ENCODE measurements at regions not wholly inside any gene's neighbourhood (a gene's known extent, or its start where the extent isn't known, plus 50 kb on each side); places are given as distances from the start of the nearest gene placed in this dataset.

DNA sequence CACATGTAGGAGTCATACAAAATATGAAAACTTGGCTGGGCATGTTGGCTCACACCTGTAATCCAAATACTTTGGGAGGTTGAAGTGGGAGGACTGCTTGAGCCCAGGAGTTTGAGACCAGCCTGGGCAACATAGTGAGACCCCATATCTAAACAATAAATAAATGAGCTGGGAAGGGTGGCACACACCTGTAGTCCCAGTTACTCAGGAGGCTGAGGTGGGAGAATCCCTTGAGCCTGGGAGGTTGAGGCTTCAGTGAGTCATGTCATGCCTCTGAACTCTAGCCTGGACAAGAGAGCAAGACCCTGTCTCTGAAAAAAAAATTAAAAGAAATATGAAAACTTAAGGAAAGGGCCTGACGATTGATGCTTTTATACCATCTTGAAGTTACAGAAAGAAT is 112.4 kb upstream of the RAI14 start:
- TF ChIP-seq EGR1 (IDR thresholded peaks at IDR 0.05) (no peak), FOXM1 (IDR thresholded peaks at IDR 0.05; ENCODE audit: borderline replicate concordance, low read depth) (no peak), CREB1 (IDR thresholded peaks at IDR 0.05; ENCODE audit: low read depth) (no peak), EP300 (IDR thresholded peaks at IDR 0.05; ENCODE audit: borderline replicate concordance) (no peak), TEAD4 (IDR thresholded peaks at IDR 0.05) (no peak), NFIC (IDR thresholded peaks at IDR 0.05) (no peak), TCF12 (IDR thresholded peaks at IDR 0.05; ENCODE audit: low read depth) (no peak), RAD21 (IDR thresholded peaks at IDR 0.05; ENCODE audit: low read depth) (no peak), TAF1 (IDR thresholded peaks at IDR 0.05; ENCODE audit: low read depth) (no peak), ZBTB7A (IDR thresholded peaks at IDR 0.05; ENCODE audit: low read depth) (no peak), YY1 (IDR thresholded peaks at IDR 0.05; ENCODE audit: low read depth) (no peak), CEBPB (IDR thresholded peaks at IDR 0.05) (no peak)
- TF ChIP-seq, protein P1, sequence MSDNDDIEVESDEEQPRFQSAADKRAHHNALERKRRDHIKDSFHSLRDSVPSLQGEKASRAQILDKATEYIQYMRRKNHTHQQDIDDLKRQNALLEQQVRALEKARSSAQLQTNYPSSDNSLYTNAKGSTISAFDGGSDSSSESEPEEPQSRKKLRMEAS (IDR thresholded peaks at IDR 0.05) = no peak
- TF ChIP-seq, protein P2, sequence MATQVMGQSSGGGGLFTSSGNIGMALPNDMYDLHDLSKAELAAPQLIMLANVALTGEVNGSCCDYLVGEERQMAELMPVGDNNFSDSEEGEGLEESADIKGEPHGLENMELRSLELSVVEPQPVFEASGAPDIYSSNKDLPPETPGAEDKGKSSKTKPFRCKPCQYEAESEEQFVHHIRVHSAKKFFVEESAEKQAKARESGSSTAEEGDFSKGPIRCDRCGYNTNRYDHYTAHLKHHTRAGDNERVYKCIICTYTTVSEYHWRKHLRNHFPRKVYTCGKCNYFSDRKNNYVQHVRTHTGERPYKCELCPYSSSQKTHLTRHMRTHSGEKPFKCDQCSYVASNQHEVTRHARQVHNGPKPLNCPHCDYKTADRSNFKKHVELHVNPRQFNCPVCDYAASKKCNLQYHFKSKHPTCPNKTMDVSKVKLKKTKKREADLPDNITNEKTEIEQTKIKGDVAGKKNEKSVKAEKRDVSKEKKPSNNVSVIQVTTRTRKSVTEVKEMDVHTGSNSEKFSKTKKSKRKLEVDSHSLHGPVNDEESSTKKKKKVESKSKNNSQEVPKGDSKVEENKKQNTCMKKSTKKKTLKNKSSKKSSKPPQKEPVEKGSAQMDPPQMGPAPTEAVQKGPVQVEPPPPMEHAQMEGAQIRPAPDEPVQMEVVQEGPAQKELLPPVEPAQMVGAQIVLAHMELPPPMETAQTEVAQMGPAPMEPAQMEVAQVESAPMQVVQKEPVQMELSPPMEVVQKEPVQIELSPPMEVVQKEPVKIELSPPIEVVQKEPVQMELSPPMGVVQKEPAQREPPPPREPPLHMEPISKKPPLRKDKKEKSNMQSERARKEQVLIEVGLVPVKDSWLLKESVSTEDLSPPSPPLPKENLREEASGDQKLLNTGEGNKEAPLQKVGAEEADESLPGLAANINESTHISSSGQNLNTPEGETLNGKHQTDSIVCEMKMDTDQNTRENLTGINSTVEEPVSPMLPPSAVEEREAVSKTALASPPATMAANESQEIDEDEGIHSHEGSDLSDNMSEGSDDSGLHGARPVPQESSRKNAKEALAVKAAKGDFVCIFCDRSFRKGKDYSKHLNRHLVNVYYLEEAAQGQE (IDR thresholded peaks at IDR 0.05; ENCODE audit: low read depth) = no peak
- TF ChIP-seq, protein P3, sequence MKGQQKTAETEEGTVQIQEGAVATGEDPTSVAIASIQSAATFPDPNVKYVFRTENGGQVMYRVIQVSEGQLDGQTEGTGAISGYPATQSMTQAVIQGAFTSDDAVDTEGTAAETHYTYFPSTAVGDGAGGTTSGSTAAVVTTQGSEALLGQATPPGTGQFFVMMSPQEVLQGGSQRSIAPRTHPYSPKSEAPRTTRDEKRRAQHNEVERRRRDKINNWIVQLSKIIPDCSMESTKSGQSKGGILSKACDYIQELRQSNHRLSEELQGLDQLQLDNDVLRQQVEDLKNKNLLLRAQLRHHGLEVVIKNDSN (IDR thresholded peaks at IDR 0.05) = no peak

DNA sequence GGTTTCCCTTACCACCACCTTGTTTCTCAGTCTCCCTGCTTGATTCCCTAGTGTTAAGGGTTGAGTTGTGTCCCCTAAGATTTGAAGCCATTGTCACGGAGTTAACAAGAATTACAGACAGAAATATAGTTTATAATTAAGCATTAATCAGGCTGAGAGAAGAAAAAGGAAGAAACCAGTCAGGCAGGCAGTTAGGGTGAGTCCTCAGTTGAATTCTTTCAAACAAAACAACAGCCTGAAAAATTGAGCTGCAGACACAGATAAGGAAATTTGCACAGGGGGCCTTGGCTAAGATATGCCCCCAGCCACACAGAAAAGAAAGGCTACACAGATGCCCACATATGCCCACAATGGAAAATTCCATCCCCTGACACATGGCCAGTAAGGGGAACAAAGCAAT is 111.7 kb upstream of the RAI14 start:
- no peak for TF ChIP-seq RAD21 (IDR thresholded peaks at IDR 0.05; ENCODE audit: low read depth)
- no peak for TF ChIP-seq CREB1 (IDR thresholded peaks at IDR 0.05; ENCODE audit: low read depth)
- no peak for TF ChIP-seq ZBTB7A (IDR thresholded peaks at IDR 0.05; ENCODE audit: low read depth)
- TF ChIP-seq TCF12 (IDR thresholded peaks at IDR 0.05; ENCODE audit: low read depth) = no peak
- TF ChIP-seq YY1 (IDR thresholded peaks at IDR 0.05; ENCODE audit: low read depth) = no peak
- no peak for TF ChIP-seq TEAD4 (IDR thresholded peaks at IDR 0.05)
- TF ChIP-seq, protein P2 (IDR thresholded peaks at IDR 0.05; ENCODE audit: low read depth) = no peak
- TF ChIP-seq FOXM1 (IDR thresholded peaks at IDR 0.05; ENCODE audit: borderline replicate concordance, low read depth) = no peak
- TF ChIP-seq EGR1 (IDR thresholded peaks at IDR 0.05) = no peak
- TF ChIP-seq CEBPB (IDR thresholded peaks at IDR 0.05) = no peak
- TF ChIP-seq EP300 (IDR thresholded peaks at IDR 0.05; ENCODE audit: borderline replicate concordance) = no peak
- TF ChIP-seq TAF1 (IDR thresholded peaks at IDR 0.05; ENCODE audit: low read depth) = no peak
- TF ChIP-seq, protein P3 (IDR thresholded peaks at IDR 0.05) = no peak
- TF ChIP-seq, protein P1 (IDR thresholded peaks at IDR 0.05) = no peak
- no peak for TF ChIP-seq NFIC (IDR thresholded peaks at IDR 0.05)

DNA sequence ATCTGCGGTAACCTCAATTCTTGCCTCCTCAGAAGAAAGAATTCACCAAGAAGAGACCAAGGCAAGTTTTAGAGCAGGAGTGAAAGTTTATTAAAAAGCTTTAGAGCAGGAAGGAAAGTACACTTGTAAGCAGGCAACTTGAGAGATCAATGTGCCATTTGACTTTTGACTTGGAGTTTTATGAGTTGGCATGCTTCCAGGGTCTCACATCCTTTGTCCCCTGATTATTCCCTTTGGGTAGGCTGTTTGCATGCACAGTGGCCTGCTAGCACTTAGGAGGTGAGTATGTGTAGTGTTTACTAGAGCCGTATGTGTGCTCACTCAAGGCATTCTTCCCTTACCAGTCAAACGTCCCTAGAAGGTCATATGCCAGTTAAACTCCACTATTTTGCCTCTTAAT is 111.0 kb upstream of the RAI14 start:
- TF ChIP-seq, protein P1 (IDR thresholded peaks at IDR 0.05) = no peak
- TF ChIP-seq CEBPB (IDR thresholded peaks at IDR 0.05) (no peak), EP300 (IDR thresholded peaks at IDR 0.05; ENCODE audit: borderline replicate concordance) (no peak), YY1 (IDR thresholded peaks at IDR 0.05; ENCODE audit: low read depth) (no peak), TAF1 (IDR thresholded peaks at IDR 0.05; ENCODE audit: low read depth) (no peak), ZBTB7A (IDR thresholded peaks at IDR 0.05; ENCODE audit: low read depth) (no peak), TCF12 (IDR thresholded peaks at IDR 0.05; ENCODE audit: low read depth) (no peak), EGR1 (IDR thresholded peaks at IDR 0.05) (no peak)
- TF ChIP-seq, protein P2 (IDR thresholded peaks at IDR 0.05; ENCODE audit: low read depth) = no peak
- TF ChIP-seq, protein P3 (IDR thresholded peaks at IDR 0.05) = no peak

DNA sequence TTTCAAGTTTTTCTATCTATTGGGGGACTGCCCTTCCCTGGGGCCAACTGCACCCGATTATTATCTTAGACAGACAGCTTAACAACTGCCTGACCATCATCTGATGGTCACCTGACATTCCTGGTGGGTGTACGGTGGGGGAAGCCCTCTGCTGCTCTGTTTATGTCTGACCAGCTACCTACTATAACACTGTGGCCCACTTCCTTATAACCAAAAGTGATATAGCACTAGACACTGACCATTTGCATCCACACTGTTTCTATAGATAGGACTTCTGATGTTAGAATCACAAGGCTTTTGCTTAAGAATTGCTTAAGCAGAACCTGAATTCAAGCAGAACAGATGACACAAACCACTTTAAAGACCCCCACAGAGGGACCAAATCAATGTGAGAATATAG is 110.5 kb upstream of the RAI14 start:
- TF ChIP-seq TAF1 (IDR thresholded peaks at IDR 0.05; ENCODE audit: low read depth) (no peak), TCF12 (IDR thresholded peaks at IDR 0.05; ENCODE audit: low read depth) (no peak), EGR1 (IDR thresholded peaks at IDR 0.05) (no peak), CEBPB (IDR thresholded peaks at IDR 0.05) (no peak), NFIC (IDR thresholded peaks at IDR 0.05) (no peak), YY1 (IDR thresholded peaks at IDR 0.05; ENCODE audit: low read depth) (no peak), EP300 (IDR thresholded peaks at IDR 0.05; ENCODE audit: borderline replicate concordance) (no peak), TEAD4 (IDR thresholded peaks at IDR 0.05) (no peak), RAD21 (IDR thresholded peaks at IDR 0.05; ENCODE audit: low read depth) (no peak), FOXM1 (IDR thresholded peaks at IDR 0.05; ENCODE audit: borderline replicate concordance, low read depth) (no peak), ZBTB7A (IDR thresholded peaks at IDR 0.05; ENCODE audit: low read depth) (no peak), CREB1 (IDR thresholded peaks at IDR 0.05; ENCODE audit: low read depth) (no peak)
- TF ChIP-seq, protein P3 (IDR thresholded peaks at IDR 0.05) = no peak
